22Rv1 (cell line): ENCODE measurements at regions not wholly inside any gene's neighbourhood (a gene's known extent, or its start where the extent isn't known, plus 50 kb on each side); places are given as distances from the start of the nearest gene placed in this dataset.

Experiments
- H3K27ac ChIP-seq: fragments of 450-650 bp; 2 replicates; pipeline ENCODE4 v1.5.1; 2017
- CTCF ChIP-seq: fragments of 450-650 bp; IDR thresholded peaks from 2 replicates; pipeline ENCODE4 v1.5.1; 2017; ENCODE audit warnings: mild to moderate bottlenecking
- ZFX ChIP-seq: fragments of 450-650 bp; IDR thresholded peaks from 2 replicates; pipeline ENCODE4 v1.6.1; 2017; ENCODE audit warnings: antibody characterized with exemption, borderline replicate concordance

GRCh38 chr2:147026664-147027295 lies 818.0 kb upstream of the ACVR2A start:
- H3K27ac ChIP-seq = no peak overlapping the region
- TF ChIP-seq ZFX (no peak), CTCF (no peak)

- H3K27ac ChIP-seq = no peak overlapping the region
- TF ChIP-seq CTCF = no peak
- no peak for TF ChIP-seq ZFX
Observed at GRCh38 chr2:147025646-147026585, 818.9 kb upstream of the ACVR2A start.

GRCh38 chr2:147019311-147019710 lies 825.5 kb upstream of the ACVR2A start:
- no peak for TF ChIP-seq ZFX
- no peak for TF ChIP-seq CTCF
- no peak overlapping the region for H3K27ac ChIP-seq

GRCh38 chr2:147017951-147018645 lies 826.7 kb upstream of the ACVR2A start:
- TF ChIP-seq ZFX (no peak), CTCF (no peak)
- H3K27ac ChIP-seq = no peak overlapping the region

- TF ChIP-seq ZFX (no peak), CTCF (no peak)
- H3K27ac ChIP-seq = no peak overlapping the region
Observed at GRCh38 chr2:147016181-147016580, 828.6 kb upstream of the ACVR2A start.

- no peak for TF ChIP-seq ZFX
- no peak for TF ChIP-seq CTCF
- no peak overlapping the region for H3K27ac ChIP-seq
Observed at GRCh38 chr2:147015591-147015990, 829.2 kb upstream of the ACVR2A start.
